HG03103 (cell line): ENCODE measurements at regions not wholly inside any gene's neighbourhood (a gene's known extent, or its start where the extent isn't known, plus 50 kb on each side); places are given as distances from the start of the nearest gene placed in this dataset.
"Not testable (repeated sequence)": the region's sequence is repeated elsewhere in the genome, so short reads cannot be mapped to it uniquely, and the experiment has no call there.

Experiments
- ATAC-seq: cut with Tn5 transposase; IDR thresholded peaks from one replicate; pipeline ENCODE4 v1.9.1; 2021; ENCODE audit warnings: low read depth; ENCODE audit not compliant: unreplicated experiment

DNA sequence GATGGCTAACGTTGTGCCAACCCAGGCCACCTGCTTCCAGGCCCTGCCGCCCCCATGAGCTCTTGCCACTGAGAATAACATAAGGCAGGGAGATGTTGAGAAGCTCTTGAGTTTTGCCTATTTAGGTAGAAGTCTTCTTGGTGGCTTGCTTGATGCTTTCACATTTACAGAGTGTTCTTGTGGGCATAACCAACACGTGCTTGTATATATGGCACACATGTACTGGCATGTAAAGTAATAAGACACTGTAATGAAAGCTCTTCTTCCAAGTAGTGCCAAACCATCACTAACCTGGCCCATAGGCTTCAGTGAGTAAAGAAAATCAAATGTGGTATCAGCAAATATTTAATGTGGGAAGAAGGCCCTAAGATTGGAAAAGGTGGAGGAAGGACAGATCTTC, 146.9 kb upstream of the CITED2 start:
- no peak for ATAC-seq

- no peak for ATAC-seq
These were observed 145.9 kb upstream of the CITED2 start for GRCh38 chr6:139520321-139520768.

- ATAC-seq, result no peak
These were observed 145.2 kb upstream of the CITED2 start for GRCh38 chr6:139519571-139520031.

GRCh38 chr6:139519097-139519496, 144.6 kb upstream of the CITED2 start:
- ATAC-seq, result no peak

- ATAC-seq, result no peak
These were observed 144.2 kb upstream of the CITED2 start for GRCh38 chr6:139518556-139519091.

DNA sequence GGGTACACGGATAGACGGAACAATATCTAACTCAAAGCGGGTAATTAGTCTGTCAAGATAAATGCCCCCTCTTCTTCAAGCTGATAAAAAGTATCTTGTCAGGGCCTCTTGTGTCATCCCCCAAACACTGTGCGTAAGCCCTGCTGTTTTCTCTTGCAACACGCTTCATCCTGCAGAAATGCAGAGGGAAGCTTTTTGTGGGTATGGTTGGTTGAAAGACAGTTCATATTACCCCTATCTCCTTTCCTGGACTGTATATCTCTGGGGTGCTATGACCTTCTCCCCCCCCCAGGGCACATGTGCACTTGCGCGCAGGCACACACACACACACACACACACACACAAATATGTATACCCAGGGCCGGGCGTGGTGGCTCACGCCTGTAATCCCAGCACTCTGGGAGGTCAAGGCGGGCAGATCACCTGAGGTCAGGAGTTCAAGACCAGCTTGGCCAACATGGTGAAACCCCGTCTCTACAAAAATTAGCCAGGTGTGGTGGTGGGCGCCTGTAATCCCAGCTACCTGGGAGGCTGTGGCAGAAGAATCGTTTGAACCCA, 143.6 kb upstream of the CITED2 start:
- ATAC-seq, result not testable (repeated sequence)

GRCh38 chr6:139515511-139515910, 141.1 kb upstream of the CITED2 start:
- ATAC-seq, result no peak

GRCh38 chr6:139514819-139515218, 140.4 kb upstream of the CITED2 start:
- ATAC-seq, result no peak

GRCh38 chr6:139510040-139510790, 135.8 kb upstream of the CITED2 start:
- ATAC-seq, result no peak

- no peak for ATAC-seq
These were observed 134.7 kb upstream of the CITED2 start for GRCh38 chr6:139509167-139509566.

GRCh38 chr6:139508576-139508975, 134.1 kb upstream of the CITED2 start:
- no peak for ATAC-seq

DNA sequence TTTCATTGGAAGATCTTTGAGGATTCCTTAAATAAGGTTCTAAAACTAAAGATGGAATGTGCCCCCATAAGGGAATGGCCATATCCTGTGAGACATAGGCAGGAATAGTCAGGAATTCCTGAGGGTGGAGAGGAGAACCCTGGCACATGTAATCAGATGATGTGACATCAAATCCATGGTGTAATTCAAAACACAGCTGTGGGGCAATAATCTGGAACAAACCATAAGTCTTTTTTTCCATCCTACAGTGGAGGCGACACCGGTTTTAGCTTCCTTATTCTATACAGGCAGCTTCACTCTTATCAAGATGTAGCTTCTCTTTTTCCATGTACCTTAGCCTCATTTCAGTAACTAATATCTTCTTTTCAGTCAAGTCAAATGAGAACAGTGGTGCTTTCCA, 133.6 kb upstream of the CITED2 start:
- no peak for ATAC-seq

- ATAC-seq, result no peak
These were observed 126.5 kb upstream of the CITED2 start for GRCh38 chr6:139500977-139501376.

GRCh38 chr6:139498715-139499114, 124.3 kb upstream of the CITED2 start:
- ATAC-seq, result no peak

GRCh38 chr6:139497345-139497961, 123.0 kb upstream of the CITED2 start:
- no peak for ATAC-seq

DNA sequence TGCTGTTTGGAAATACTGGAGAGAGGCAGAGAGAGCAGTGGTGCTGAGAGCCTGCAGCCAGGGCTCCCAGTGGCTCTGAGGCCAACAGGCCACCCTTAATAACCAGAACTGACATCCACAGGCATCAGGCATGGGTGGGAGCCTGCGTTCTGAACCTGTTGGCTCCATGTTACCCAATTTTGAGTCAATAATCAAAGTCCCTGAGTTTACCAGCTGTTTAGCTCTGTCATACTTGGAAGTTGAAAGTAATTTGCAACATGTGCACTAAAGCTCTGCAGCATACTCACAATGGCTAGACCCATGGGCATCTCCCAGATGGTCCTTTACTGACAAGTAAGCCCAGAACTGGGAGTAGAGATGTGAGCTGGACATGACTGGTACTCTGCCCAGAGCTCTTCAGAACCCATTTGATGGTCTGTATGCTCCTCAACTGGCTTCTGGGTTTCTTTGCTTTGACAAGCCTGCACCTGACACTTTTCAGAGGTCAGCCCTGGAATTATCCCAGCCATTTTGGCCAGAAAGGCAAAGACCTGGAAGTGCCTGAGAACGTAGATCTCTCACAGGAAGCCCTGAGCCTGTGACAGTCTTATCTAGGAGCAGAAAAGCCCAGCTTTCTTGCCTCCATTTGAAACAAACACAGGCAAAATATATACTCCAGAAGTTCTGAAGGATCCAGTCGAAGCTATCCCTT, 122.4 kb upstream of the CITED2 start:
- ATAC-seq, result no peak

- no peak for ATAC-seq
These were observed 120.0 kb upstream of the CITED2 start for GRCh38 chr6:139494376-139494990.

DNA sequence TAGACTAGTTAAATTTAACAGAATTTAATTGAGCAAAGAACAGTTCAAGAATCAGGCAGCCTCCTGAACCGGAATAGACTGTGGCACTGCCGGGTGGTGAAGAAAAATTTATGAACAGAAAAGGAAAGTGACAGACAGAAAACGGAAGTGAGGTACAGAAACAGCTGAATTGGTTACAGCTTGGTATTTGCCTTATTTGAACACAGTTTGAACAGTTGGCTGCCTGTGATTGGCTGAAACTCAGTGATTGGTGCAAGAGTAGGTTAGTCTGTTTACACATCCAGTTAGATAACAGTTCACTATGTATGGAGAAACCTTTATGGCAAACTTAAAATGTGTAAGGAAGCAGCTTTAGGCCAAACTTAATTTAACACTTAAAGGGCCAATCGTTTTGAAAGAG, 116.0 kb upstream of the CITED2 start:
- ATAC-seq, result no peak

GRCh38 chr6:139486476-139486799, 112.0 kb upstream of the CITED2 start:
- no peak for ATAC-seq

GRCh38 chr6:139485742-139486475, 111.5 kb upstream of the CITED2 start:
- no peak for ATAC-seq
